ENCODE measurements at regions not wholly inside any gene's neighbourhood (a gene's known extent, or its start where the extent isn't known, plus 50 kb on each side); places are given as distances from the start of the nearest gene placed in this dataset.

DNA sequence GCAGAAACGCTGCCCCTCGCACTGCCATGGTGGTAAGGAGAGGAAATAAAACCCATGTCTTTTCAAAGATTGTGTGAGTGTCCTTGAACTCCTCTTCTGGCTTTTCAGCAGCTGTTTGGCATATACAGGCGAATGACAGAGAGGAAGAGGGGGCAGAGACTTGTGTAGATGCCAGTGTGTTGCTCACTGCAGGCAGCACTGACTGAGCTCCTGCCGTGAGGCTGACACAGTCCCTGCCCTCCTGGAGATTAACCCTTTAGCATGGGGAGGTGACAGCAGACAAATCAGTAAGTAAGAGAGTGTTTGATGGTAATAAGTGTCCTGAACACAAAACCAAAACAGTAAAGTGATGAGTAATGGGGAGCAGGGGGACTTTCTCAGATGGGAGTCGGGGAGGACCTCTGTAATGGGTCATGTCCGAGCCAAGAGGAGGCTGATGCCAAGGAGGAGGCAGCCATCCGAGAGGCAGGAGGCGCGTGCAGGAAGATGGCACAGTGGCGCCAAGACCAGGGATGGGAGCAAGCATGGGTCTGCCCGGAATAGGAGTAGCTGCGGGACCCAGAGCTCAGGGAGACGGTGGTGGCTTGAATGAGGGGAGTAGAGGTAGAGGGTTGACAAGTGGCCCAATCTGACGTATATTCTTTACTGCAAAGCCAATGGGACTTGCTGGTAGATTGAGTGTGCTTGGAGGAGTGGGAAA, 182.2 kb downstream of the FOXO1 start:
- no peak overlapping the region for H3K4me3 Mint-ChIP-seq (ENCODE audit: unreplicated experiment)
- H3K4me1 Mint-ChIP-seq (ENCODE audit: unreplicated experiment) = peaks cover 19% of the 10 kb centered on the region
- H3K27me3 Mint-ChIP-seq (ENCODE audit: unreplicated experiment) = peaks cover under 1% of the 10 kb centered on the region
- no peaks in the 10 kb centered on the region for H3K36me3 Mint-ChIP-seq (ENCODE audit: unreplicated experiment)
- H3K27ac Mint-ChIP-seq (ENCODE audit: unreplicated experiment) = no peak overlapping the region
- TF ChIP-seq CTCF (IDR thresholded peaks at IDR 0.05) = no peak
- DNase-seq (ENCODE audit: extremely low spot score, unreplicated experiment) = no peak
- no peaks in the 10 kb centered on the region for H3K9me3 Mint-ChIP-seq (ENCODE audit: unreplicated experiment)

- Mint-ChIP-seq H3K4me3 (ENCODE audit: unreplicated experiment) (no peak overlapping the region), H3K27me3 (ENCODE audit: unreplicated experiment) (peaks cover 5% of the 10 kb centered on the region), H3K4me1 (ENCODE audit: unreplicated experiment) (peaks cover 18% of the 10 kb centered on the region), H3K27ac (ENCODE audit: unreplicated experiment) (no peak overlapping the region), H3K36me3 (ENCODE audit: unreplicated experiment) (no peaks in the 10 kb centered on the region), H3K9me3 (ENCODE audit: unreplicated experiment) (no peaks in the 10 kb centered on the region)
- DNase-seq (ENCODE audit: extremely low spot score, unreplicated experiment) = no peak
- no peak for TF ChIP-seq CTCF (IDR thresholded peaks at IDR 0.05)
Observed at GRCh38 chr13:40484974-40485373, 181.5 kb downstream of the FOXO1 start.

DNA sequence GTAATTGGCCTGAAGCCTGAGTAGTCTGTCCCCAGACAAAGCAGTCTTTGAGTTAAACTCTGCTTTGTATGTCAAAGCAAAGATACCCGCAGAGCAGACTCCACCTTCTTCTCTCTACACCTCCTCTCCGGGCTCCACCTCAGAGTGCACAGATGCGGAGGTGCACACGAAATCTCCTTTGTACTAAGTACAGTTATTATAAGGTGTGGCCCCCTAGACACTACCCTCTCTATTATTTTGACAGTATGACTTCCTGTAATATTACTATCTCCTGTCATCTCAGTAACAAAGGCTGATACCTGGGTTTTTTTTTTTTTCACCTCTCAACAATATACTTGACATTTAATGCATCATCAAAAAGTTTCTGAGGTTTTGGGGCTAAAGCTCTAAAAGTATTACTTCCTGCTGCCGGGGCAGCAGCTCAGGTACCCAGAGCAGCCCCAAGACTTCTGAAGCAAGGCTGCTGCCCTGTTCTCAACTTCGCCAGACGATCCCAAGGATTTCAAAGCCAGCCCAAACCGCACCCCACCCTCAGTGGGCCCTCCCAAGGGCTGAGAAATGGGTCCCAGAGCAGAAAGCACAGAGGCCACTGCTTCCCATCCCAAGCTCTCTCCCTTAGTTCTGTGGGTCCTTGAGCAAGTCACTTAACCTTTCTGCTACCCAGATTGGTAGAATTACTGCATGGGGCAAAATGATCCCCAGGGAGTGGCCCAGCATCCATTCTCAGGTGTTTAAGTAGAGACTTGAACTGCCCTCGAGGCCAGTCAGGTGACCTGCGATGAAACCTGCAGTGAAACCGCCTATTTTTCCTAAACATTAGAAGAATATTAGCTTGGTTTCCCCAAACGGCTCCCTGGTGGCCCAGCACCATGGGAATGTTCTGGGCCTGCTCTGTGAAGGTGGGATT, 180.6 kb downstream of the FOXO1 start:
- no peaks in the 10 kb centered on the region for H3K9me3 Mint-ChIP-seq (ENCODE audit: unreplicated experiment)
- peaks cover 11% of the 10 kb centered on the region for H3K4me1 Mint-ChIP-seq (ENCODE audit: unreplicated experiment)
- H3K4me3 Mint-ChIP-seq (ENCODE audit: unreplicated experiment) = no peak overlapping the region
- no peaks in the 10 kb centered on the region for H3K36me3 Mint-ChIP-seq (ENCODE audit: unreplicated experiment)
- no peak overlapping the region for H3K27ac Mint-ChIP-seq (ENCODE audit: unreplicated experiment)
- DNase-seq (ENCODE audit: extremely low spot score, unreplicated experiment) = no peak
- peaks cover 5% of the 10 kb centered on the region for H3K27me3 Mint-ChIP-seq (ENCODE audit: unreplicated experiment)
- TF ChIP-seq CTCF (IDR thresholded peaks at IDR 0.05) = no peak

- Mint-ChIP-seq H3K36me3 (ENCODE audit: unreplicated experiment) (no peaks in the 10 kb centered on the region), H3K9me3 (ENCODE audit: unreplicated experiment) (no peaks in the 10 kb centered on the region), H3K4me1 (ENCODE audit: unreplicated experiment) (peaks cover 10% of the 10 kb centered on the region), H3K4me3 (ENCODE audit: unreplicated experiment) (no peak overlapping the region), H3K27ac (ENCODE audit: unreplicated experiment) (no peak overlapping the region), H3K27me3 (ENCODE audit: unreplicated experiment) (peaks cover 5% of the 10 kb centered on the region)
- TF ChIP-seq CTCF (IDR thresholded peaks at IDR 0.05) = no peak
- DNase-seq (ENCODE audit: extremely low spot score, unreplicated experiment) = no peak
Observed at GRCh38 chr13:40486518-40487163, 179.8 kb downstream of the FOXO1 start.
